B cell (primary cell): ENCODE measurements at regions not wholly inside any gene's neighbourhood (a gene's known extent, or its start where the extent isn't known, plus 50 kb on each side); places are given as distances from the start of the nearest gene placed in this dataset.

Experiments
- ATAC-seq: fragments of 200-7000 bp; cut with Tn5 transposase; one replicate; pipeline ENCODE4 v1.10.0; 2021; ENCODE audit warnings: low read depth, mild to moderate bottlenecking, moderate number of reproducible peaks, moderate library complexity
- CTCF ChIA-PET: fragments of 350-600 bp; sonication (Branson Sonifier 250); formaldehyde crosslinking; loops from one replicate; lab custom pipeline; 2021; ENCODE audit warnings: antibody characterized with exemption, inconsistent platforms; lab: Charles Lee
- POLR2A ChIA-PET: fragments of 350-600 bp; sonication (Branson Sonifier 250); formaldehyde crosslinking; loops from one replicate; lab custom pipeline; 2021; ENCODE audit warnings: antibody characterized with exemption; lab: Charles Lee
- DNase-seq: peaks from one replicate; pipeline ENCODE4 v3.0.0; 2013
- H2AFZ ChIP-seq: 2 replicates; pipeline ENCODE4 v1.6.1; 2012; ENCODE audit warnings: mild to moderate bottlenecking, low read depth, low read length; ENCODE audit not compliant: insufficient read depth, poor library complexity, severe bottlenecking
- H3K27ac ChIP-seq, 2 donors: 1 replicate in 1 of 2; 2 replicates in 1 of 2; pipeline ENCODE4 v1.5.1; 2012 to 2013; ENCODE audit warnings: low read length in 2 of 2, mild to moderate bottlenecking in 2 of 2, moderate library complexity in 1 of 2
- H3K27me3 ChIP-seq, 4 experiments: fragments of 200-600 bp in 1 of 4; sonication (generic) in 1 of 4; replicated peaks in 1 of 4; 1 replicate in 2 of 4; 2 replicates in 2 of 4; pipeline versions ENCODE4 v1.6.1 to v1.7.0; 2013 to 2016; ENCODE audit warnings: low read length in 3 of 4, mild to moderate bottlenecking in 2 of 4, mixed read lengths in 1 of 4, moderate library complexity in 1 of 4; ENCODE audit not compliant: insufficient read depth in 4 of 4, control insufficient read depth in 3 of 4; ENCODE audit errors: control extremely low read depth in 1 of 4
- H3K36me3 ChIP-seq, 2 experiments: replicated peaks in 1 of 2; 1 replicate in 1 of 2; 2 replicates in 1 of 2; pipeline versions ENCODE4 v1.6.1 to v1.7.1; 2013; ENCODE audit warnings: low read length in 1 of 2; ENCODE audit not compliant: insufficient read depth in 2 of 2, control insufficient read depth in 1 of 2; ENCODE audit errors: control extremely low read depth in 1 of 2, extremely low read depth in 1 of 2
- H3K4me1 ChIP-seq, 2 donors: fragments of 200-600 bp in 1 of 2; sonication (generic) in 1 of 2; 1 replicate in 1 of 2; 2 replicates in 1 of 2; pipeline versions ENCODE4 v1.5.1 to v1.6.1; 2013 to 2017; ENCODE audit warnings: low read length in 2 of 2; ENCODE audit not compliant: control insufficient read depth in 2 of 2, insufficient read depth in 2 of 2
- H3K4me2 ChIP-seq: replicated peaks from 2 replicates; pipeline ENCODE3; 2012; ENCODE audit warnings: mild to moderate bottlenecking, low read depth, low read length; ENCODE audit not compliant: poor library complexity, severe bottlenecking
- H3K4me3 ChIP-seq, 5 experiments: fragments of 200-600 bp in 1 of 5; sonication (generic) in 1 of 5; 1 replicate in 3 of 5; 2 replicates in 2 of 5; pipeline versions ENCODE4 v1.5.1 to v1.7.0; 2011 to 2016; ENCODE audit warnings: low read length in 4 of 5, mild to moderate bottlenecking in 4 of 5, low read depth in 2 of 5, control low read depth in 1 of 5, moderate library complexity in 1 of 5; ENCODE audit not compliant: insufficient read depth in 1 of 5; ENCODE audit errors: control extremely low read depth in 1 of 5, extremely low read depth in 1 of 5
- H3K79me2 ChIP-seq: fragments of 200-600 bp; sonication (generic); one replicate; pipeline ENCODE4 v1.6.0; 2016; ENCODE audit warnings: low read length; ENCODE audit not compliant: control insufficient read depth, insufficient read depth
- H3K9ac ChIP-seq: fragments of 200-600 bp; sonication (generic); 2 replicates; pipeline ENCODE4 v1.6.1; 2017; ENCODE audit warnings: mild to moderate bottlenecking, low read length, moderate library complexity
- H3K9me3 ChIP-seq, 3 donors: one replicate each; pipeline versions ENCODE4 v1.6.1 to v1.7.1; 2013; ENCODE audit warnings: low read length in 2 of 3; ENCODE audit not compliant: control insufficient read depth in 2 of 3, insufficient read depth in 1 of 3; ENCODE audit errors: control extremely low read depth in 1 of 3
- H4K20me1 ChIP-seq: 2 replicates; pipeline ENCODE4 v1.6.0; 2012; ENCODE audit warnings: mild to moderate bottlenecking, low read length; ENCODE audit not compliant: insufficient read depth, control insufficient read depth, poor library complexity, severe bottlenecking
- H3K27ac Mint-ChIP-seq: one replicate; pipeline ENCODE4 v1.8.0; 2021; ENCODE audit warnings: mixed read lengths
- H3K27me3 Mint-ChIP-seq: one replicate; pipeline ENCODE4 v1.8.0; 2021; ENCODE audit warnings: mixed read lengths
- H3K4me1 Mint-ChIP-seq: one replicate; pipeline ENCODE4 v1.8.0; 2021; ENCODE audit warnings: mixed read lengths
- H3K4me3 Mint-ChIP-seq: one replicate; pipeline ENCODE4 v1.8.0; 2021; ENCODE audit warnings: mixed read lengths
- H3K9me3 Mint-ChIP-seq: one replicate; pipeline ENCODE4 v1.8.0; 2022; ENCODE audit warnings: mixed read lengths; ENCODE audit not compliant: insufficient read depth
- CTCF ChIP-seq: fragments of 200-600 bp; IDR thresholded peaks from one replicate; pipeline ENCODE4 v1.8.0; 2022; ENCODE audit warnings: antibody characterized with exemption, mild to moderate bottlenecking
- EZH2 ChIP-seq: IDR thresholded peaks from 2 replicates; pipeline ENCODE4 v1.6.1; 2012; ENCODE audit warnings: borderline replicate concordance, low read depth, mild to moderate bottlenecking, moderate library complexity, low read length; ENCODE audit not compliant: insufficient read depth, poor library complexity, severe bottlenecking
- WGBS: methylation state at CpG from one replicate; pipeline ENCODE4 v1.1.5; 2013; ENCODE audit warnings: missing lambda C conversion rate; ENCODE audit not compliant: insufficient coverage; 5-methylcytosine and 5-hydroxymethylcytosine counted together
- intact Hi-C: fragments of 100-400 bp; cut with micrococcal nuclease; formaldehyde crosslinking; loops from one replicate; pipeline ENCODE4 v1.10.0; 2022

GRCh38 chr5:52624291-52624690, 163.4 kb upstream of the ITGA1 start:
- no peaks in the 10 kb centered on the region for H3K4me1 Mint-ChIP-seq
- no peaks in the 10 kb centered on the region for H3K36me3 ChIP-seq
- POLR2A ChIA-PET, result no interaction called here
- no peaks in the 10 kb centered on the region for H3K27me3 ChIP-seq
- intact Hi-C loops, result no loop called here
- CTCF ChIA-PET, result no interaction called here
- H3K27ac ChIP-seq, result no peak overlapping the region
- WGBS, result 71% methylated on average over 1 of the region's 3 CpGs
- no peaks in the 10 kb centered on the region for H4K20me1 ChIP-seq
- no peaks in the 10 kb centered on the region for H3K4me1 ChIP-seq
- H3K27ac Mint-ChIP-seq, result no peak overlapping the region
- H3K79me2 ChIP-seq, result no peaks in the 10 kb centered on the region
- peaks cover 2% of the 10 kb centered on the region for H3K9me3 Mint-ChIP-seq
- DNase-seq (no peak), ATAC-seq (no peak)
- H3K9me3 ChIP-seq, result no peaks in the 10 kb centered on the region
- no peak overlapping the region for H3K4me2 ChIP-seq
- H3K4me3 ChIP-seq, result no peak overlapping the region
- no peaks in the 10 kb centered on the region for H3K27me3 Mint-ChIP-seq
- no peak overlapping the region for H3K9ac ChIP-seq
- no peak overlapping the region for H2AFZ ChIP-seq
- TF ChIP-seq EZH2 (no peak), CTCF (no peak)
- no peak overlapping the region for H3K4me3 Mint-ChIP-seq

GRCh38 chr5:52626312-52626711, 161.4 kb upstream of the ITGA1 start:
- no peak overlapping the region for H2AFZ ChIP-seq
- TF ChIP-seq CTCF (no peak), EZH2 (no peak)
- H3K4me2 ChIP-seq, result no peak overlapping the region
- H3K27ac ChIP-seq, result no peak overlapping the region
- H4K20me1 ChIP-seq, result no peaks in the 10 kb centered on the region
- no peaks in the 10 kb centered on the region for H3K4me1 ChIP-seq
- no peaks in the 10 kb centered on the region for H3K27me3 ChIP-seq
- ChIA-PET CTCF (no interaction called here), POLR2A (no interaction called here)
- no peaks in the 10 kb centered on the region for H3K79me2 ChIP-seq
- H3K9me3 ChIP-seq, result peaks cover 0 to 4% (median 0%) of the 10 kb centered on the region in 3 donors
- no CpG with 5 or more reads among the region's 3 CpGs for WGBS
- H3K36me3 ChIP-seq, result no peaks in the 10 kb centered on the region
- no peak overlapping the region for H3K9ac ChIP-seq
- peaks cover 5% of the 10 kb centered on the region for H3K9me3 Mint-ChIP-seq
- no peak overlapping the region for H3K4me3 ChIP-seq
- H3K27me3 Mint-ChIP-seq, result no peaks in the 10 kb centered on the region
- intact Hi-C loops, result no loop called here
- no peak overlapping the region for H3K27ac Mint-ChIP-seq
- ATAC-seq (no peak), DNase-seq (no peak)
- no peak overlapping the region for H3K4me3 Mint-ChIP-seq
- H3K4me1 Mint-ChIP-seq, result no peaks in the 10 kb centered on the region
